ENCODE measurements at regions not wholly inside any gene's neighbourhood (a gene's known extent, or its start where the extent isn't known, plus 50 kb on each side); places are given as distances from the start of the nearest gene placed in this dataset.

DNA sequence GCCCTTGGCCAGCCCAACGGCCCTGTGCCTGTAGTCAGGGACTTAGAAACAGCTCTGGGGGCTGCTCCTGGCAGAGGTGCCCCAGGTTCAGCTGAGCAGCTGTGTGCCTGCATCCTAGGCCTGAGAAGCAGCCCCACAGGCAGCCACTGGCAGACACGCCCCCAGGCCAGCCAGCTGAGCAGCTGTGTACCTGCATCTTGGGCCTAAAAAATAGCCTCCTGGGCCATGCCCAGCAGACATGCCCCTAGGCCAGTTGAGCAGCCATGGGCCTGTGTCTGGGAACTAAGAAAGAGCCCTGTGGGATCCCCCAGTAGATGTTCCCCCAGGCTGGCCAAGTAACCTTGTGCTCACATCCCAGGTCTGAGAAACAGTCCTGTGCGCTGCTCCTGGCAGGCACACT lies 64.0 kb downstream of the TBR1 start:
- no peak overlapping the region for H2AFZ ChIP-seq (ENCODE audit: low read length)
- no peaks in the 10 kb centered on the region for H3K27me3 ChIP-seq (ENCODE audit: control insufficient read depth in 3 of 3, insufficient read depth in 3 of 3, low read depth in 1 of 3, low read length in 3 of 3)
- H2BK5ac ChIP-seq (ENCODE audit: low read length) = peak overlapping the region; percentile 66
- H3K4me3 ChIP-seq (ENCODE audit: low read length in 2 of 2) = no peak overlapping the region
- no peak overlapping the region for H4K91ac ChIP-seq (ENCODE audit: low read depth, low read length, poor library complexity)
- H3K14ac ChIP-seq (ENCODE audit: low read length) = peak overlapping the region; percentile 38
- peak overlapping the region; percentile 85 for H3K18ac ChIP-seq (ENCODE audit: low read length)
- H3K4me2 ChIP-seq (ENCODE audit: insufficient read depth, low read length, poor library complexity, severe bottlenecking) = no peak overlapping the region
- H2BK120ac ChIP-seq (ENCODE audit: low read depth, low read length) = no peak overlapping the region
- H3K36me3 ChIP-seq (replicated peaks in 1 of 2; ENCODE audit: control insufficient read depth in 2 of 2, insufficient read depth in 2 of 2, low read length in 2 of 2) = no peaks in the 10 kb centered on the region
- no peak overlapping the region for H2BK12ac ChIP-seq (ENCODE audit: low read length)
- no peak for DNase-seq (ENCODE audit: low spot score)
- H2AK5ac ChIP-seq (ENCODE audit: low read depth, low read length) = no peak overlapping the region
- no peaks in the 10 kb centered on the region for H3K4me1 ChIP-seq (ENCODE audit: control insufficient read depth in 2 of 2, insufficient read depth in 1 of 2, low read depth in 1 of 2, low read length in 2 of 2)
- no peak overlapping the region for H3K27ac ChIP-seq (replicated peaks; ENCODE audit: low read length)
- no CpG with 5 or more reads among the region's 3 CpGs for WGBS, 2 donors (ENCODE audit: extremely low coverage in 2 of 2, insufficient read length in 2 of 2, insufficient replicate concordance in 1 of 2)
- no peak overlapping the region for H3K4ac ChIP-seq (ENCODE audit: low read length)
- no peak overlapping the region for H4K8ac ChIP-seq (ENCODE audit: low read depth, low read length)
- no peak overlapping the region for H3K23ac ChIP-seq (ENCODE audit: low read depth, low read length, poor library complexity)
- H3K79me1 ChIP-seq (ENCODE audit: low read depth, low read length) = no peaks in the 10 kb centered on the region
- H3K9me3 ChIP-seq (replicated peaks in 1 of 2; ENCODE audit: control insufficient read depth in 2 of 2, insufficient read depth in 1 of 2, low read depth in 1 of 2, low read length in 2 of 2) = peaks cover 0 to 7% of the 10 kb centered on the region in 2 donors
- H2BK15ac ChIP-seq (ENCODE audit: low read length) = no peak overlapping the region
- no peak overlapping the region for H3K9ac ChIP-seq (ENCODE audit: low read depth, low read length, poor library complexity)

DNA sequence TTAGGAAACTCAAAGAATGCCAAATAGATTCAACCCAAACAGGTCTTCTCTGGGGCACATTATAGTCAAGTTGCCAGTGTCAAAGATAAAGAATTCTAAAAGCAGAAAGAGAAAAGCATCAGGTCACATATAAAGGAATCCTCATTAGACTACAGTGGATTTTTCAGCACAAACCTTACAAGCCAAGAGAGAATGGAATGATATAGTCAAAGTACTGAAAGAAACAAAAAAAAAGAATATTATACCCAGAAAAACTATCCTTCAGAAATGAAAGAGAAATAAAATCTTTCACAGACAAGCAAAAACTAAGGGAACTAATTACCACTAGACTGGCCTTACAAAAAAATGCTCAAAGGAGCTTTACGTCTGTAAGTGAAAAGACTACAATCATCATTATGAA lies 65.5 kb downstream of the TBR1 start:
- no peak overlapping the region for H3K4me3 ChIP-seq (ENCODE audit: low read length in 2 of 2)
- no peak overlapping the region for H3K23ac ChIP-seq (ENCODE audit: low read depth, low read length, poor library complexity)
- H2BK120ac ChIP-seq (ENCODE audit: low read depth, low read length) = no peak overlapping the region
- H2BK5ac ChIP-seq (ENCODE audit: low read length) = no peak overlapping the region
- no peak overlapping the region for H3K18ac ChIP-seq (ENCODE audit: low read length)
- no peak overlapping the region for H2AK5ac ChIP-seq (ENCODE audit: low read depth, low read length)
- WGBS, 2 donors (ENCODE audit: extremely low coverage in 2 of 2, insufficient read length in 2 of 2, insufficient replicate concordance in 1 of 2) = no CpG with 5 or more reads among the region's 1 CpG
- H4K91ac ChIP-seq (ENCODE audit: low read depth, low read length, poor library complexity) = no peak overlapping the region
- no peaks in the 10 kb centered on the region for H3K4me1 ChIP-seq (ENCODE audit: control insufficient read depth in 2 of 2, insufficient read depth in 1 of 2, low read depth in 1 of 2, low read length in 2 of 2)
- no peak overlapping the region for H3K9ac ChIP-seq (ENCODE audit: low read depth, low read length, poor library complexity)
- no peaks in the 10 kb centered on the region for H3K36me3 ChIP-seq (replicated peaks in 1 of 2; ENCODE audit: control insufficient read depth in 2 of 2, insufficient read depth in 2 of 2, low read length in 2 of 2)
- H2AFZ ChIP-seq (ENCODE audit: low read length) = no peak overlapping the region
- H2BK12ac ChIP-seq (ENCODE audit: low read length) = no peak overlapping the region
- H4K8ac ChIP-seq (ENCODE audit: low read depth, low read length) = no peak overlapping the region
- no peak overlapping the region for H3K27ac ChIP-seq (replicated peaks; ENCODE audit: low read length)
- no peaks in the 10 kb centered on the region for H3K27me3 ChIP-seq (ENCODE audit: control insufficient read depth in 3 of 3, insufficient read depth in 3 of 3, low read depth in 1 of 3, low read length in 3 of 3)
- H3K4ac ChIP-seq (ENCODE audit: low read length) = no peak overlapping the region
- no peak overlapping the region for H3K4me2 ChIP-seq (ENCODE audit: insufficient read depth, low read length, poor library complexity, severe bottlenecking)
- no peak for DNase-seq (ENCODE audit: low spot score)
- H3K9me3 ChIP-seq (replicated peaks in 1 of 2; ENCODE audit: control insufficient read depth in 2 of 2, insufficient read depth in 1 of 2, low read depth in 1 of 2, low read length in 2 of 2) = peaks cover 0 to 7% of the 10 kb centered on the region in 2 donors
- no peak overlapping the region for H2BK15ac ChIP-seq (ENCODE audit: low read length)
- H3K79me1 ChIP-seq (ENCODE audit: low read depth, low read length) = no peaks in the 10 kb centered on the region
- H3K14ac ChIP-seq (ENCODE audit: low read length) = no peak overlapping the region

DNA sequence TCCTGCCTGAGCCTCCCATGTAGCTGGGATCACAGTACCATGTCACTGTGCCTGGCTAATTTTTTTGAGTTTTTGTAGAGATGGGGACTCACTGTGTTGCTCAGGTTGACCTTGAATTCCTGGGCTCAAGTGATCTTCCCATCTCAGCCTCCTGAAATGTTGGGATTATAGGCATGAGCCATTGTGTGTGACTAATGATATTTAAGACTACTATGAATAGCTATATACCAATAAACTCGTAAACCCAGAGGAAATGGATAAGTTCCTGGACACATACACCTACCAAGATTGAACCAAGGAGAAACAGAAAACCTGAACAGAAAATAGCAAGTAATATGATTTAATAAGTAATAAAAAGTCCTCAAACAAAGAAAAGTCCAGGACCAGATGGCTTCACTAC lies 68.0 kb downstream of the TBR1 start:
- no peak overlapping the region for H3K4ac ChIP-seq (ENCODE audit: low read length)
- no peak overlapping the region for H3K4me3 ChIP-seq (ENCODE audit: low read length in 2 of 2)
- no peaks in the 10 kb centered on the region for H3K27me3 ChIP-seq (ENCODE audit: control insufficient read depth in 3 of 3, insufficient read depth in 3 of 3, low read depth in 1 of 3, low read length in 3 of 3)
- H2BK12ac ChIP-seq (ENCODE audit: low read length) = no peak overlapping the region
- H2AK5ac ChIP-seq (ENCODE audit: low read depth, low read length) = no peak overlapping the region
- no peaks in the 10 kb centered on the region for H3K4me1 ChIP-seq (ENCODE audit: control insufficient read depth in 2 of 2, insufficient read depth in 1 of 2, low read depth in 1 of 2, low read length in 2 of 2)
- DNase-seq (ENCODE audit: low spot score) = no peak
- H2BK5ac ChIP-seq (ENCODE audit: low read length) = no peak overlapping the region
- H3K79me1 ChIP-seq (ENCODE audit: low read depth, low read length) = no peaks in the 10 kb centered on the region
- no peak overlapping the region for H4K91ac ChIP-seq (ENCODE audit: low read depth, low read length, poor library complexity)
- no peak overlapping the region for H3K4me2 ChIP-seq (ENCODE audit: insufficient read depth, low read length, poor library complexity, severe bottlenecking)
- no peak overlapping the region for H3K14ac ChIP-seq (ENCODE audit: low read length)
- H3K9ac ChIP-seq (ENCODE audit: low read depth, low read length, poor library complexity) = no peak overlapping the region
- H3K36me3 ChIP-seq (replicated peaks in 1 of 2; ENCODE audit: control insufficient read depth in 2 of 2, insufficient read depth in 2 of 2, low read length in 2 of 2) = no peaks in the 10 kb centered on the region
- no peak overlapping the region for H2BK15ac ChIP-seq (ENCODE audit: low read length)
- H3K23ac ChIP-seq (ENCODE audit: low read depth, low read length, poor library complexity) = no peak overlapping the region
- H3K18ac ChIP-seq (ENCODE audit: low read length) = no peak overlapping the region
- no peak overlapping the region for H4K8ac ChIP-seq (ENCODE audit: low read depth, low read length)
- no CpG with 5 or more reads among the region's 1 CpG for WGBS, 2 donors (ENCODE audit: extremely low coverage in 2 of 2, insufficient read length in 2 of 2, insufficient replicate concordance in 1 of 2)
- peaks cover 0 to 7% of the 10 kb centered on the region in 2 donors for H3K9me3 ChIP-seq (replicated peaks in 1 of 2; ENCODE audit: control insufficient read depth in 2 of 2, insufficient read depth in 1 of 2, low read depth in 1 of 2, low read length in 2 of 2)
- H2BK120ac ChIP-seq (ENCODE audit: low read depth, low read length) = no peak overlapping the region
- H2AFZ ChIP-seq (ENCODE audit: low read length) = no peak overlapping the region
- H3K27ac ChIP-seq (replicated peaks; ENCODE audit: low read length) = no peak overlapping the region

DNA sequence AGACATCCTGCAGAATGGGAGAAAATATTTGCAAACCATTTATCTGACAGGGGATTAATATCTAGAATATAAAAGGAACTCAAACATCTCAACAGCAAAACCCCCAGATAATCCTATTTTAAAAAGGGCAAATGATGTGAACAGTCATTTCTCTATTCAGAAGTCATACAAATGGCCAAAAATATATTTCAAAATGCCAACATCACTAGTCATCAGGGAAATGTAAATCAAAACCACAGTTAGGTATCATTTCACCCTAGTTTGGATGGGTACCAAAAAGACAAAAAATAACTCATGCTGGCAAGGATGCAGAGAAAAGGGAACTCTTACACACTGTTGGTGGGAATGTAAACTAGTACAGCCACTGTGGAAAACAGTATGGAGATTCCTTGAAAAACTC lies 70.0 kb downstream of the TBR1 start:
- H3K9me3 ChIP-seq (replicated peaks in 1 of 2; ENCODE audit: control insufficient read depth in 2 of 2, insufficient read depth in 1 of 2, low read depth in 1 of 2, low read length in 2 of 2) = no peaks in the 10 kb centered on the region

More for the DNA sequence above, 70.0 kb downstream of the TBR1 start:
- no peak overlapping the region for H3K27ac ChIP-seq (replicated peaks; ENCODE audit: low read length)
- no peak overlapping the region for H4K91ac ChIP-seq (ENCODE audit: low read depth, low read length, poor library complexity)
- no peak overlapping the region for H3K14ac ChIP-seq (ENCODE audit: low read length)
- no peak overlapping the region for H3K23ac ChIP-seq (ENCODE audit: low read depth, low read length, poor library complexity)
- no peak overlapping the region for H2BK120ac ChIP-seq (ENCODE audit: low read depth, low read length)
- H3K79me1 ChIP-seq (ENCODE audit: low read depth, low read length) = no peaks in the 10 kb centered on the region
- no peaks in the 10 kb centered on the region for H3K27me3 ChIP-seq (ENCODE audit: control insufficient read depth in 3 of 3, insufficient read depth in 3 of 3, low read depth in 1 of 3, low read length in 3 of 3)
- H3K4me3 ChIP-seq (ENCODE audit: low read length in 2 of 2) = no peak overlapping the region
- DNase-seq (ENCODE audit: low spot score) = no peak
- no peak overlapping the region for H4K8ac ChIP-seq (ENCODE audit: low read depth, low read length)
- no peak overlapping the region for H2BK12ac ChIP-seq (ENCODE audit: low read length)
- H2BK15ac ChIP-seq (ENCODE audit: low read length) = no peak overlapping the region
- H2BK5ac ChIP-seq (ENCODE audit: low read length) = no peak overlapping the region
- no peaks in the 10 kb centered on the region for H3K4me1 ChIP-seq (ENCODE audit: control insufficient read depth in 2 of 2, insufficient read depth in 1 of 2, low read depth in 1 of 2, low read length in 2 of 2)
- no peak overlapping the region for H3K4ac ChIP-seq (ENCODE audit: low read length)
- no peak overlapping the region for H3K18ac ChIP-seq (ENCODE audit: low read length)
- no peak overlapping the region for H3K4me2 ChIP-seq (ENCODE audit: insufficient read depth, low read length, poor library complexity, severe bottlenecking)
- H3K36me3 ChIP-seq (replicated peaks in 1 of 2; ENCODE audit: control insufficient read depth in 2 of 2, insufficient read depth in 2 of 2, low read length in 2 of 2) = no peaks in the 10 kb centered on the region
- no peak overlapping the region for H2AK5ac ChIP-seq (ENCODE audit: low read depth, low read length)
- no peak overlapping the region for H2AFZ ChIP-seq (ENCODE audit: low read length)
- H3K9ac ChIP-seq (ENCODE audit: low read depth, low read length, poor library complexity) = no peak overlapping the region
